ENCODE measurements at regions not wholly inside any gene's neighbourhood (a gene's known extent, or its start where the extent isn't known, plus 50 kb on each side); places are given as distances from the start of the nearest gene placed in this dataset.

DNA sequence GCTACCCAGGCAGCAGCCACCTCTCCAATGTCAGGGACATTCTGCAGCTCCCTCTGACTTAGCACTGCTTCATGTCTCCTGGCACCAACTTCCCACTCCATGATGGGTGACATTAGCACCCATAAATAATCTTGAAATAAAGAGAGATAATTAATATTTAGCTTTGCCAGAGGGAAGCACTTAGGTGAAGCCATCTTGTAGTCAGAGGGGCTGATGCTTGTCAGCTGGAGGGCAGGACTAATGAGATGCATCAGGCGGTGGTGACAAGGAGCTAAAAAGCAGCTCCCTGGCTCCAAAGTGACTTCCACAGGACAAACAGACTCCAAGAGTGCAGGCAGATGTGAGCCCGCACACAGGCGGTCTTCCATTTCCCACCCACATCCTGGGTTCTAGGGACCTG lies 153.0 kb upstream of the ID2 start:
- no peak overlapping the region for H3K9ac ChIP-seq (ENCODE audit: extremely low read depth, insufficient read length, low read length)
- H3K27ac ChIP-seq (ENCODE audit: insufficient read length, low read depth, low read length), result no peak overlapping the region
- no peak overlapping the region for H4K5ac ChIP-seq (ENCODE audit: insufficient read length, low read depth, low read length)
- H3K36me3 Mint-ChIP-seq (ENCODE audit: insufficient read depth in 1 of 3, low read depth in 3 of 3), result peaks cover 0 to 12% (median 6%) of the 10 kb centered on the region in 3 experiments; a peak in 4 of 7 replicates
- no peak overlapping the region for H2AFZ ChIP-seq (ENCODE audit: low read length)
- H2BK120ac ChIP-seq (ENCODE audit: low read depth, low read length, poor library complexity, severe bottlenecking), result no peak overlapping the region
- H2BK15ac ChIP-seq (ENCODE audit: low read depth, low read length), result no peak overlapping the region
- H3K9me3 ChIP-seq (ENCODE audit: control insufficient read depth, low read depth, low read length), result no peaks in the 10 kb centered on the region
- no peak overlapping the region for H2BK12ac ChIP-seq (ENCODE audit: insufficient read length, low read depth, low read length)
- H3K14ac ChIP-seq (ENCODE audit: insufficient read depth, low read length), result no peak overlapping the region
- H2AK5ac ChIP-seq (ENCODE audit: insufficient read length, low read length), result no peak overlapping the region
- no peak overlapping the region for H3K4ac ChIP-seq (ENCODE audit: low read depth, low read length)
- H2BK20ac ChIP-seq (ENCODE audit: low read depth, low read length, poor library complexity, severe bottlenecking), result no peak overlapping the region
- no peak overlapping the region for H2BK5ac ChIP-seq (ENCODE audit: insufficient read length, low read length)
- no peak overlapping the region for H3K56ac ChIP-seq (ENCODE audit: insufficient read length, low read depth, low read length)
- H3K4me1 Mint-ChIP-seq, result peaks cover 20 to 26% of the 10 kb centered on the region in 2 experiments
- no peak overlapping the region for H3K27ac Mint-ChIP-seq
- no peak overlapping the region for H3K18ac ChIP-seq (ENCODE audit: insufficient read length, low read depth, low read length)
- peaks cover 5% of the 10 kb centered on the region for H3K27me3 Mint-ChIP-seq (ENCODE audit: low read depth)
- H3K23me2 ChIP-seq (ENCODE audit: insufficient read length, low read depth, low read length, poor library complexity, severe bottlenecking), result no peaks in the 10 kb centered on the region
- H3K4me2 ChIP-seq (ENCODE audit: insufficient read depth, insufficient read length, low read length), result no peak overlapping the region
- H3K79me2 ChIP-seq (ENCODE audit: insufficient read depth, low read length), result no peaks in the 10 kb centered on the region
- no peak overlapping the region for H3T11ph ChIP-seq (ENCODE audit: low read length)
- WGBS (ENCODE audit: extremely low coverage, insufficient read length, low lambda C conversion rate), result no CpG with 5 or more reads among the region's 3 CpGs
- H3K79me1 ChIP-seq (ENCODE audit: insufficient read depth, low read depth, low read length, poor library complexity, severe bottlenecking), result no peaks in the 10 kb centered on the region
- H4K91ac ChIP-seq (ENCODE audit: insufficient read length, low read depth, low read length), result no peak overlapping the region
- TF ChIP-seq, protein P1, sequence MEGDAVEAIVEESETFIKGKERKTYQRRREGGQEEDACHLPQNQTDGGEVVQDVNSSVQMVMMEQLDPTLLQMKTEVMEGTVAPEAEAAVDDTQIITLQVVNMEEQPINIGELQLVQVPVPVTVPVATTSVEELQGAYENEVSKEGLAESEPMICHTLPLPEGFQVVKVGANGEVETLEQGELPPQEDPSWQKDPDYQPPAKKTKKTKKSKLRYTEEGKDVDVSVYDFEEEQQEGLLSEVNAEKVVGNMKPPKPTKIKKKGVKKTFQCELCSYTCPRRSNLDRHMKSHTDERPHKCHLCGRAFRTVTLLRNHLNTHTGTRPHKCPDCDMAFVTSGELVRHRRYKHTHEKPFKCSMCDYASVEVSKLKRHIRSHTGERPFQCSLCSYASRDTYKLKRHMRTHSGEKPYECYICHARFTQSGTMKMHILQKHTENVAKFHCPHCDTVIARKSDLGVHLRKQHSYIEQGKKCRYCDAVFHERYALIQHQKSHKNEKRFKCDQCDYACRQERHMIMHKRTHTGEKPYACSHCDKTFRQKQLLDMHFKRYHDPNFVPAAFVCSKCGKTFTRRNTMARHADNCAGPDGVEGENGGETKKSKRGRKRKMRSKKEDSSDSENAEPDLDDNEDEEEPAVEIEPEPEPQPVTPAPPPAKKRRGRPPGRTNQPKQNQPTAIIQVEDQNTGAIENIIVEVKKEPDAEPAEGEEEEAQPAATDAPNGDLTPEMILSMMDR (conservative IDR thresholded peaks at IDR 0.05), result no peak
- no peaks in the 10 kb centered on the region for H3K27me3 ChIP-seq (ENCODE audit: insufficient read depth, low read length)
- H4K20me1 ChIP-seq (ENCODE audit: control insufficient read depth, insufficient read depth, insufficient read length), result no peaks in the 10 kb centered on the region
- H3K23ac ChIP-seq (ENCODE audit: insufficient read length, low read depth, low read length), result no peak overlapping the region
- H3K4me1 ChIP-seq (ENCODE audit: insufficient read depth, low read length), result peaks cover 6% of the 10 kb centered on the region; the same call in 1 of the 2 replicates
- no peak for DNase-seq
- H3K4me3 Mint-ChIP-seq, result no peak overlapping the region
- peaks cover 4 to 13% of the 10 kb centered on the region in 2 experiments for H3K9me3 Mint-ChIP-seq
- no peak overlapping the region for H4K8ac ChIP-seq (replicated peaks; ENCODE audit: insufficient read length, low read depth, low read length)

All from H9 (cell line).